IPS DF 6.9 (cell line): ENCODE measurements at regions not wholly inside any gene's neighbourhood (a gene's known extent, or its start where the extent isn't known, plus 50 kb on each side); places are given as distances from the start of the nearest gene placed in this dataset.

Experiments used
- DNase-seq: peaks from one replicate; pipeline ENCODE4 v3.0.0-alpha.2; 2013; ENCODE audit warnings: low read depth, low spot score
- H3K27ac ChIP-seq: one replicate; pipeline ENCODE4 v1.5.1; 2013; ENCODE audit warnings: low read length, control low read depth
- H3K27me3 ChIP-seq: 2 replicates; pipeline ENCODE4 v1.6.1; 2013; ENCODE audit warnings: mild to moderate bottlenecking, low read length; ENCODE audit not compliant: control insufficient read depth, insufficient read depth
- H3K36me3 ChIP-seq: 2 replicates; pipeline ENCODE4 v1.6.1; 2013; ENCODE audit warnings: low read length; ENCODE audit not compliant: control insufficient read depth, insufficient read depth
- H3K4me1 ChIP-seq: 2 replicates; pipeline ENCODE4 v1.6.1; 2013; ENCODE audit warnings: low read length; ENCODE audit not compliant: control insufficient read depth, insufficient read depth
- H3K4me3 ChIP-seq: 2 replicates; pipeline ENCODE4 v1.5.1; 2013; ENCODE audit warnings: mild to moderate bottlenecking, low read length
- H3K9me3 ChIP-seq: 2 replicates; pipeline ENCODE4 v1.6.1; 2013; ENCODE audit warnings: low read length, inconsistent platforms; ENCODE audit not compliant: control insufficient read depth, insufficient read depth
- WGBS: extraction: QIAGEN DNeasy Blood & Tissue Kit; methylation state at CpG from one replicate; pipeline ENCODE4 v1.1.7; 2013; ENCODE audit warnings: mixed read lengths, missing lambda C conversion rate; ENCODE audit not compliant: insufficient read length, insufficient coverage; 5-methylcytosine and 5-hydroxymethylcytosine counted together

- no peak overlapping the region for H3K4me3 ChIP-seq
- no CpG with 5 or more reads among the region's 3 CpGs for WGBS
- no peaks in the 10 kb centered on the region for H3K4me1 ChIP-seq
- no peak overlapping the region for H3K27ac ChIP-seq
- no peaks in the 10 kb centered on the region for H3K9me3 ChIP-seq
- H3K27me3 ChIP-seq = no peaks in the 10 kb centered on the region
- no peak for DNase-seq
- no peaks in the 10 kb centered on the region for H3K36me3 ChIP-seq
Measured at GRCh38 chr16:80200079-80200478, 340.7 kb upstream of the DYNLRB2 start.

DNA sequence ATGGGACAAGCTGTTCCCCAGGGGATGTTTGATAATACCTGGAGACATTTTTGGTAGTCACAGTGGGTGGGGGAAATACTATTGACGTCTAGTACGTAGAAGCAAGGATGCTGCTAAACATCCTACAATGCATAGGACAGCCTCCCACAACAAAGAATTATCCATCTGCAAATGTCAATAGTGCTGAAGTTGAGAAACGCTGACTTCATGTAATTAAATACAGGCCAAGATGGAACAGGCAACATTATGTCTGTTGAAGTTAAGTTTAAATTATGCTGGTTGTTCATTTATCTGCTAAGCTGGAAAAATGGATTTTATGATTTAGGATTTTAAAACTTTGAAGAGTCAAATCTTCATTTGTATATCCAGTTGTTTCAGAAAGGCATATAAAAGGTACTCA is 341.2 kb upstream of the DYNLRB2 start:
- no peak for DNase-seq
- no CpG with 5 or more reads among the region's 3 CpGs for WGBS
- Histone ChIP-seq H3K9me3 (no peaks in the 10 kb centered on the region), H3K4me1 (no peaks in the 10 kb centered on the region), H3K27me3 (no peaks in the 10 kb centered on the region), H3K27ac (no peak overlapping the region), H3K36me3 (no peaks in the 10 kb centered on the region), H3K4me3 (no peak overlapping the region)

GRCh38 chr16:80198311-80199299 is 342.2 kb upstream of the DYNLRB2 start:
- no peaks in the 10 kb centered on the region for H3K36me3 ChIP-seq
- H3K27me3 ChIP-seq = no peaks in the 10 kb centered on the region
- H3K4me1 ChIP-seq = no peaks in the 10 kb centered on the region
- no peak for DNase-seq
- no CpG with 5 or more reads among the region's 7 CpGs for WGBS
- H3K9me3 ChIP-seq = no peaks in the 10 kb centered on the region
- H3K4me3 ChIP-seq = no peak overlapping the region
- H3K27ac ChIP-seq = no peak overlapping the region

- no peak overlapping the region for H3K27ac ChIP-seq
- DNase-seq = no peak
- no peaks in the 10 kb centered on the region for H3K36me3 ChIP-seq
- H3K27me3 ChIP-seq = no peaks in the 10 kb centered on the region
- no CpG with 5 or more reads among the region's 4 CpGs for WGBS
- H3K9me3 ChIP-seq = no peaks in the 10 kb centered on the region
- H3K4me1 ChIP-seq = no peaks in the 10 kb centered on the region
- H3K4me3 ChIP-seq = no peak overlapping the region
Measured at GRCh38 chr16:80197741-80198201, 343.0 kb upstream of the DYNLRB2 start.

- no peaks in the 10 kb centered on the region for H3K9me3 ChIP-seq
- H3K27ac ChIP-seq = no peak overlapping the region
- no CpG with 5 or more reads among the region's 3 CpGs for WGBS
- H3K4me3 ChIP-seq = no peak overlapping the region
- no peaks in the 10 kb centered on the region for H3K36me3 ChIP-seq
- no peaks in the 10 kb centered on the region for H3K27me3 ChIP-seq
- no peak for DNase-seq
- H3K4me1 ChIP-seq = no peaks in the 10 kb centered on the region
Measured at GRCh38 chr16:80191928-80192327, 348.9 kb upstream of the DYNLRB2 start.

DNA sequence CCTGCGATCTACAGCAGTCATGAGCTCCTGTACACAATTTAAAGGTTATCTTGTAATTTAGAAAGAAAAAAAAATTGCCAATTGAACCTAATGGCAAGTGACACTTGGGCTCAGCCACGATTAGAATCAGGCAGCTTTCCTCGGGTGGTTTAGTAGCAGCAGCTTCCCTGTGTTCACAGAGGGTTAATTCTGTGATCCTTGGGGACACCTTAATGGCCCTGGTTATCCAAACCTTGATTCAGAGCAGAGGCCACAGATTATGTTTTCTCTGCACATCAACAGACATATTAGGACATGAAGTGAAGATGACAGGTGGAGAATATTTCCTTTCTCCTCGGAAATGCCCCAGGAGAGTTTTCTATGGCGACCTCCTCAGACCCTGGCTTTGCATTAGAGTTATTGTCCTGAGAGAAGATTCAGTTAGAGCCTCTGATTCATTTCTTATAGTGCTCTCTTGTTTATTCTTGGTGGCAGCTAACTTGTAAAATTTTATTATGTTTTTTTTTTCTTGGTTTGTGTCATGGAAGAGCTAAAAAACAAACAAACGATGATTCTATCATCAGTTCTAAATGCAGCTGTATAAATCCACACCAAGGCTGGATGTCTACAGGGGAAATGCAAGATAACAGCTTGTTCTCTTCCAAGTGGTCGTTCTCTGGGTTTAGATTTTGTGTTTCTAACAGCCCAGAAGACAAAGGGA is 351.2 kb upstream of the DYNLRB2 start:
- DNase-seq = no peak
- Histone ChIP-seq H3K27ac (no peak overlapping the region), H3K27me3 (no peaks in the 10 kb centered on the region), H3K4me3 (no peak overlapping the region), H3K4me1 (no peaks in the 10 kb centered on the region), H3K9me3 (no peaks in the 10 kb centered on the region), H3K36me3 (no peaks in the 10 kb centered on the region)
- no CpG with 5 or more reads among the region's 7 CpGs for WGBS

DNA sequence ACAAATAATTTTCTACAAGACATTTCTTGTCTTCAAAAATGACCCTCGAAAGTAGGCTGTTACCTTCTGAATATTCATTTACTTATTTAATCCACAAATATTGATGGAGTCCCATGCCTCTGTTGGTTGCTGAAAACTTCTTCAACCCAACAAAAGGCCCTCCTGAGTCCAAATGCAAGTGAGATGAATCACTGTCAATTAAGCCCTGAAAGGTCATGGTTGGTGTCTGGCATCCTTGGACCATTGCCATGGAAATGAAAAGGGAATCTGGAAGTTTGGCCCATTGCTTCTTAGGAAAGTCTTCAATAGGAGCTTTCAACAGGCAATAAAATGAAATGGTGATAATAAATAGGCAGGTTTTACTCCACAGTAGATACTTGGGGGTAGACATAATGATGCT is 364.7 kb upstream of the DYNLRB2 start:
- Histone ChIP-seq H3K27me3 (no peaks in the 10 kb centered on the region), H3K36me3 (no peaks in the 10 kb centered on the region), H3K4me3 (no peak overlapping the region), H3K9me3 (no peaks in the 10 kb centered on the region), H3K4me1 (no peaks in the 10 kb centered on the region), H3K27ac (no peak overlapping the region)
- no peak for DNase-seq
- WGBS = no CpG with 5 or more reads among the region's 1 CpG

- WGBS = no CpG with 5 or more reads among the region's 1 CpG
- H3K4me1 ChIP-seq = no peaks in the 10 kb centered on the region
- H3K4me3 ChIP-seq = no peak overlapping the region
- H3K27ac ChIP-seq = no peak overlapping the region
- no peaks in the 10 kb centered on the region for H3K36me3 ChIP-seq
- no peaks in the 10 kb centered on the region for H3K9me3 ChIP-seq
- H3K27me3 ChIP-seq = no peaks in the 10 kb centered on the region
- no peak for DNase-seq
Measured at GRCh38 chr16:80175011-80175410, 365.8 kb upstream of the DYNLRB2 start.

GRCh38 chr16:80174416-80174815 is 366.4 kb upstream of the DYNLRB2 start:
- no peaks in the 10 kb centered on the region for H3K27me3 ChIP-seq
- no peak overlapping the region for H3K4me3 ChIP-seq
- WGBS = no CpG with 5 or more reads among the region's 2 CpGs
- DNase-seq = no peak
- no peak overlapping the region for H3K27ac ChIP-seq
- H3K4me1 ChIP-seq = no peaks in the 10 kb centered on the region
- H3K36me3 ChIP-seq = no peaks in the 10 kb centered on the region
- no peaks in the 10 kb centered on the region for H3K9me3 ChIP-seq

DNA sequence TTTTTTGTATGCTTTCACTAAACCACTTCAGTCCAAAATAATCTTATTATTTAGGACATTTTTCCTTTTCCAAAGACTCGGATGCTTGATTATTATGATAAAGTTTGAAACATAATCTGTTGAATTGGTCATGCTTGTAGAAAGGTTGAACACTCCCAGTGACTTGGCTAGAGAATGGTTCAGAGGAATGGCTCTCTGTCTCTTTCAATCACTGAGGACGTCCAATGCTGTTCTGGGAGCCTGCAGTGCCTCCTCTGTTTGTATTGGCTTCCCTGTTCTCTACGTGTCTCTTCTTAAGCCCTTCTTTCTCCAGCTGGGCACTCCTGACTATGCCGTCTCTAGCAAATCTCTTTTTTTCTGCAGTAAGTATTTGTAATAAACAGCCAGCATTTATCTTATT is 369.0 kb upstream of the DYNLRB2 start:
- DNase-seq = no peak
- no peaks in the 10 kb centered on the region for H3K9me3 ChIP-seq
- H3K36me3 ChIP-seq = no peaks in the 10 kb centered on the region
- no peak overlapping the region for H3K4me3 ChIP-seq
- WGBS = no CpG with 5 or more reads among the region's 4 CpGs
- H3K27me3 ChIP-seq = no peaks in the 10 kb centered on the region
- no peak overlapping the region for H3K27ac ChIP-seq
- H3K4me1 ChIP-seq = no peaks in the 10 kb centered on the region
